ENCODE measurements at regions not wholly inside any gene's neighbourhood (a gene's known extent, or its start where the extent isn't known, plus 50 kb on each side); places are given as distances from the start of the nearest gene placed in this dataset.

DNA sequence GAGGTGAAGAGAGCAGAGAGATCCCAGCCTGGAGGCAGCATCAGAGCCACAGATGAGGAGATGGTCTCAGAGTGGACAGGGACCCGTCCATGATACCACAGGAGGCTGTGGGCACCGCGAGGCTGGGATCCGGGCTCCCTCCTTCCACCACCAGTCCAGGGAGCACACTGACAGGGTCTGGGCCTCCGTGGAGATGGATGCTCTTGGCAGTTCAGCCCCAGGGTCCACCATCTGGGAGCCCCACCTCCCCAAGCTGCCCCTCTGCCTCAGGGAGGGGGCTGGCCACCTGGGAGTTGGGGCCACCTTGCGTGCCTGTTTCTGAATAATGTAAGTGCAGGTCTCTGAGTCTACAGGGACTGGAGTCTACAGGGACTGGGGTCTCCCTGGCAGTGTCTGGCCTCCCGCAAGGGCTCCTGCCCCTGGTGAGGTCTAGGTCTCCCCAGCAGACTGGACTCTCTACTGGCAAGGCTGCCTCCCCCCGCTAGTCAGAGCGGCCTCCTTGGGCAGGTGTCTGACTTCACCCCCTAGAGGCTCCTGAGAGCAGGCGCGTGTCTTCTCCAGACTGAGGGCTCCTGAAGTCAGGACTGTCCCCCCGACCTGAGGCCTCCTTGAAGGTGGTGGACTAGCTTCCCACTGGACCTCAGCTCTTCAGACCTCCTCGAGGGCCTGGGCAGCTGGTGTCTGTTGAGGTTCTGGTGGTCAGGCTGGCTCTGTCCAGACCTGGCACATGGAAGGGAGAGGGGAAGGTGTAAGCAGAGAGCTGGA, 218.5 kb downstream of the PTPRU start:
- H3K9me3 ChIP-seq (ENCODE audit: low read length) = no peaks in the 10 kb centered on the region
- H3K4me3 ChIP-seq (ENCODE audit: low read length) = no peak overlapping the region
- no peak overlapping the region for H3K9ac ChIP-seq (ENCODE audit: low read length)
- H3K27ac ChIP-seq (ENCODE audit: low read length) = no peak overlapping the region
- no peak for TF ChIP-seq SMC3 (conservative IDR thresholded peaks at IDR 0.05; ENCODE audit: poor library complexity)
- no peak for TF ChIP-seq EZH2 (IDR thresholded peaks at IDR 0.05; ENCODE audit: borderline replicate concordance, insufficient read depth, low read length, poor library complexity, severe bottlenecking)
- TF ChIP-seq, protein P1, sequence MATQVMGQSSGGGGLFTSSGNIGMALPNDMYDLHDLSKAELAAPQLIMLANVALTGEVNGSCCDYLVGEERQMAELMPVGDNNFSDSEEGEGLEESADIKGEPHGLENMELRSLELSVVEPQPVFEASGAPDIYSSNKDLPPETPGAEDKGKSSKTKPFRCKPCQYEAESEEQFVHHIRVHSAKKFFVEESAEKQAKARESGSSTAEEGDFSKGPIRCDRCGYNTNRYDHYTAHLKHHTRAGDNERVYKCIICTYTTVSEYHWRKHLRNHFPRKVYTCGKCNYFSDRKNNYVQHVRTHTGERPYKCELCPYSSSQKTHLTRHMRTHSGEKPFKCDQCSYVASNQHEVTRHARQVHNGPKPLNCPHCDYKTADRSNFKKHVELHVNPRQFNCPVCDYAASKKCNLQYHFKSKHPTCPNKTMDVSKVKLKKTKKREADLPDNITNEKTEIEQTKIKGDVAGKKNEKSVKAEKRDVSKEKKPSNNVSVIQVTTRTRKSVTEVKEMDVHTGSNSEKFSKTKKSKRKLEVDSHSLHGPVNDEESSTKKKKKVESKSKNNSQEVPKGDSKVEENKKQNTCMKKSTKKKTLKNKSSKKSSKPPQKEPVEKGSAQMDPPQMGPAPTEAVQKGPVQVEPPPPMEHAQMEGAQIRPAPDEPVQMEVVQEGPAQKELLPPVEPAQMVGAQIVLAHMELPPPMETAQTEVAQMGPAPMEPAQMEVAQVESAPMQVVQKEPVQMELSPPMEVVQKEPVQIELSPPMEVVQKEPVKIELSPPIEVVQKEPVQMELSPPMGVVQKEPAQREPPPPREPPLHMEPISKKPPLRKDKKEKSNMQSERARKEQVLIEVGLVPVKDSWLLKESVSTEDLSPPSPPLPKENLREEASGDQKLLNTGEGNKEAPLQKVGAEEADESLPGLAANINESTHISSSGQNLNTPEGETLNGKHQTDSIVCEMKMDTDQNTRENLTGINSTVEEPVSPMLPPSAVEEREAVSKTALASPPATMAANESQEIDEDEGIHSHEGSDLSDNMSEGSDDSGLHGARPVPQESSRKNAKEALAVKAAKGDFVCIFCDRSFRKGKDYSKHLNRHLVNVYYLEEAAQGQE (IDR thresholded peaks at IDR 0.05; ENCODE audit: borderline replicate concordance) = no peak
- TF ChIP-seq TAF1 (IDR thresholded peaks at IDR 0.05; ENCODE audit: low read depth) = no peak
- no peak for TF ChIP-seq MXI1 (conservative IDR thresholded peaks at IDR 0.05; ENCODE audit: poor library complexity, severe bottlenecking)
- TF ChIP-seq EP300 (conservative IDR thresholded peaks at IDR 0.05; ENCODE audit: poor library complexity, severe bottlenecking) = no peak
- TF ChIP-seq POLR2AphosphoS5 (IDR thresholded peaks at IDR 0.05) = no peak
- TF ChIP-seq RAD21 (conservative IDR thresholded peaks at IDR 0.05) = no peak
- TF ChIP-seq, protein P2, sequence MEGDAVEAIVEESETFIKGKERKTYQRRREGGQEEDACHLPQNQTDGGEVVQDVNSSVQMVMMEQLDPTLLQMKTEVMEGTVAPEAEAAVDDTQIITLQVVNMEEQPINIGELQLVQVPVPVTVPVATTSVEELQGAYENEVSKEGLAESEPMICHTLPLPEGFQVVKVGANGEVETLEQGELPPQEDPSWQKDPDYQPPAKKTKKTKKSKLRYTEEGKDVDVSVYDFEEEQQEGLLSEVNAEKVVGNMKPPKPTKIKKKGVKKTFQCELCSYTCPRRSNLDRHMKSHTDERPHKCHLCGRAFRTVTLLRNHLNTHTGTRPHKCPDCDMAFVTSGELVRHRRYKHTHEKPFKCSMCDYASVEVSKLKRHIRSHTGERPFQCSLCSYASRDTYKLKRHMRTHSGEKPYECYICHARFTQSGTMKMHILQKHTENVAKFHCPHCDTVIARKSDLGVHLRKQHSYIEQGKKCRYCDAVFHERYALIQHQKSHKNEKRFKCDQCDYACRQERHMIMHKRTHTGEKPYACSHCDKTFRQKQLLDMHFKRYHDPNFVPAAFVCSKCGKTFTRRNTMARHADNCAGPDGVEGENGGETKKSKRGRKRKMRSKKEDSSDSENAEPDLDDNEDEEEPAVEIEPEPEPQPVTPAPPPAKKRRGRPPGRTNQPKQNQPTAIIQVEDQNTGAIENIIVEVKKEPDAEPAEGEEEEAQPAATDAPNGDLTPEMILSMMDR (IDR thresholded peaks at IDR 0.05; ENCODE audit: poor library complexity, severe bottlenecking) = no peak
- no peak overlapping the region for H3K4me2 ChIP-seq (ENCODE audit: low read length)
- H3K27me3 ChIP-seq (ENCODE audit: insufficient read depth, low read depth, low read length) = no peaks in the 10 kb centered on the region
- H3F3A ChIP-seq (ENCODE audit: insufficient read depth, low read length, poor library complexity, severe bottlenecking) = no peaks in the 10 kb centered on the region
- no peaks in the 10 kb centered on the region for H3K9me2 ChIP-seq (ENCODE audit: insufficient read depth, low read length)
- H2AFZ ChIP-seq (ENCODE audit: low read depth, low read length) = no peak overlapping the region
- no peaks in the 10 kb centered on the region for H3K79me2 ChIP-seq (replicated peaks; ENCODE audit: insufficient read depth, low read length)
- no peaks in the 10 kb centered on the region for H3K36me3 ChIP-seq (ENCODE audit: insufficient read depth, low read length)
- no peaks in the 10 kb centered on the region for H4K20me1 ChIP-seq (ENCODE audit: insufficient read depth)

DNA sequence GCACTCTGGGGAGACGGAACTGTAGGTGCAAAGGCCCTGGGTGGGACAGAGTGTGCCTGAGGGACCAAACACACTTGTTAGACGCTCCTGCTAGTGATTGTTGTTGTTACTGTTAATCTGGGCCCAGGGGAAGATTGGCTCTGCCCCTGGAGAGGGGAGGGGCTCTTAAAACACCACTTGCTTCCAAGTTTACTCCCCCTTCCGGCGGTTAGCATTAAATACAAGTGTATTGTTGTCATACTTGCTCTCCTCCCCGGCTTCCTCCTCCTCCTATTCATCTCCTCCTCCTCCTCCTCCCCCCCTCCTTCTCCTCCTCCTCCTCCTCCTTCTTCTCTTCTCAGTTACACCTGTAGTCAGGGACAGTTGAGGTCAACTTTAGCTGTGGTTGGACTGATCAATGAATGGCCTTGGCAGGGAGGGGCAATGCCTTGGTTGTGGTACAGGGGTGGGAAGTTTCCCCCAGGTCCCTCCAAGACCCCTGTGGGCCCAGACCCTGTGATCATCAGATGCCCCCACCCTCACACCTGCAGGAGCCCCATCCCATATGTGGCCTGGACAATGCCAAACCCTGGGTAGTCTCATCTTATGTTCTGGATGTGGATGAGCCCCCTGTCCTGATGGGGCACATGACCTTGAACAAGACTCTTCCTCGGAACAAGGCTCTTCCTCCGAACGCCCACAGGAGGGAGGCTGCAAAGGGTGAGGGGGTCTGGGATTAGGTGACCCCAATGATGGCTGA, 217.3 kb downstream of the PTPRU start:
- TF ChIP-seq TAF1 (IDR thresholded peaks at IDR 0.05; ENCODE audit: low read depth) (no peak), EZH2 (IDR thresholded peaks at IDR 0.05; ENCODE audit: borderline replicate concordance, insufficient read depth, low read length, poor library complexity, severe bottlenecking) (no peak), EP300 (conservative IDR thresholded peaks at IDR 0.05; ENCODE audit: poor library complexity, severe bottlenecking) (no peak), RAD21 (conservative IDR thresholded peaks at IDR 0.05) (no peak), SMC3 (conservative IDR thresholded peaks at IDR 0.05; ENCODE audit: poor library complexity) (no peak), MXI1 (conservative IDR thresholded peaks at IDR 0.05; ENCODE audit: poor library complexity, severe bottlenecking) (no peak), POLR2AphosphoS5 (IDR thresholded peaks at IDR 0.05) (no peak)
- TF ChIP-seq, protein P1 (IDR thresholded peaks at IDR 0.05; ENCODE audit: borderline replicate concordance) = no peak
- TF ChIP-seq, protein P2 (IDR thresholded peaks at IDR 0.05; ENCODE audit: poor library complexity, severe bottlenecking) = no peak

More for the DNA sequence above, 217.3 kb downstream of the PTPRU start:
- no peak overlapping the region for H2AFZ ChIP-seq (ENCODE audit: low read depth, low read length)
- H3K9me2 ChIP-seq (ENCODE audit: insufficient read depth, low read length) = no peaks in the 10 kb centered on the region
- H3K9me3 ChIP-seq (ENCODE audit: low read length) = no peaks in the 10 kb centered on the region
- H3K4me3 ChIP-seq (ENCODE audit: low read length) = no peak overlapping the region
- no peaks in the 10 kb centered on the region for H3K27me3 ChIP-seq (ENCODE audit: insufficient read depth, low read depth, low read length)
- no peaks in the 10 kb centered on the region for H3K79me2 ChIP-seq (replicated peaks; ENCODE audit: insufficient read depth, low read length)
- no peak overlapping the region for H3K9ac ChIP-seq (ENCODE audit: low read length)
- H3K4me2 ChIP-seq (ENCODE audit: low read length) = no peak overlapping the region
- no peaks in the 10 kb centered on the region for H4K20me1 ChIP-seq (ENCODE audit: insufficient read depth)
- no peak overlapping the region for H3K27ac ChIP-seq (ENCODE audit: low read length)
- H3F3A ChIP-seq (ENCODE audit: insufficient read depth, low read length, poor library complexity, severe bottlenecking) = no peaks in the 10 kb centered on the region
- no peaks in the 10 kb centered on the region for H3K36me3 ChIP-seq (ENCODE audit: insufficient read depth, low read length)

Measured in neural cell (in vitro differentiated cells).